Right ventricle myocardium superior (tissue), 1 donor: ENCODE measurements at regions not wholly inside any gene's neighbourhood (a gene's known extent, or its start where the extent isn't known, plus 50 kb on each side); places are given as distances from the start of the nearest gene placed in this dataset.

ENCODE experiments used
- ATAC-seq: fragments of 200-7000 bp; cut with Tn5 transposase; one replicate; pipeline ENCODE4 v1.9.1; 2020; ENCODE audit warnings: mild to moderate bottlenecking; ENCODE audit not compliant: poor library complexity
- DNase-seq: peaks from one replicate; pipeline ENCODE4 v3.0.0-alpha.2; 2020
- intact Hi-C: fragments of 100-400 bp; cut with DNase I; formaldehyde crosslinking; loops from one replicate; pipeline ENCODE4 v1.11.2; 2022
- donor health status: DM: no; HTN: yes; CAD: no; lungs with severe emphysema.

- DNase-seq (peak; percentile 55), ATAC-seq (peak; percentile 47)
- intact Hi-C loops: no loop called here
These were observed 151.3 kb downstream of the ETS2 start for GRCh38 chr21:38956856-38957571.

- intact Hi-C loops: no loop called here
- DNase-seq: no peak
- no peak for ATAC-seq
These were observed 150.8 kb downstream of the ETS2 start for GRCh38 chr21:38956521-38956855.

GRCh38 chr21:38956007-38956406, 150.3 kb downstream of the ETS2 start:
- DNase-seq (no peak), ATAC-seq (no peak)
- intact Hi-C loops: no loop called here

- intact Hi-C loops: no loop called here
- DNase-seq: peak; percentile 57
- peak; percentile 80 for ATAC-seq
These were observed 149.8 kb downstream of the ETS2 start for GRCh38 chr21:38955495-38955894.

GRCh38 chr21:38954588-38955004, 148.9 kb downstream of the ETS2 start:
- intact Hi-C loops: no loop called here
- DNase-seq (no peak), ATAC-seq (no peak)

- no peak for ATAC-seq
- no peak for DNase-seq
- intact Hi-C loops: no loop called here
These were observed 147.8 kb downstream of the ETS2 start for GRCh38 chr21:38953516-38953915.

GRCh38 chr21:38952890-38953289, 147.2 kb downstream of the ETS2 start:
- DNase-seq: no peak
- intact Hi-C loops: no loop called here
- ATAC-seq: no peak

GRCh38 chr21:38951095-38951730, 145.5 kb downstream of the ETS2 start:
- no peak for ATAC-seq
- intact Hi-C loops: no loop called here
- DNase-seq: no peak

GRCh38 chr21:38950435-38951094, 144.8 kb downstream of the ETS2 start:
- no peak for DNase-seq
- intact Hi-C loops: no loop called here
- no peak for ATAC-seq

- intact Hi-C loops: no loop called here
- no peak for DNase-seq
- ATAC-seq: no peak
These were observed 143.3 kb downstream of the ETS2 start for GRCh38 chr21:38949070-38949380.

GRCh38 chr21:38948377-38949069, 142.8 kb downstream of the ETS2 start:
- DNase-seq: no peak
- ATAC-seq: no peak
- intact Hi-C loops: no loop called here

- no peak for ATAC-seq
- DNase-seq: no peak
- intact Hi-C loops: no loop called here
These were observed 140.0 kb downstream of the ETS2 start for GRCh38 chr21:38945545-38946245.

- ATAC-seq (no peak), DNase-seq (no peak)
- intact Hi-C loops: no loop called here
These were observed 139.2 kb downstream of the ETS2 start for GRCh38 chr21:38944903-38945302.

GRCh38 chr21:38944402-38944801, 138.7 kb downstream of the ETS2 start:
- ATAC-seq (no peak), DNase-seq (no peak)
- intact Hi-C loops: no loop called here

- DNase-seq (no peak), ATAC-seq (no peak)
- intact Hi-C loops: no loop called here
These were observed 137.1 kb downstream of the ETS2 start for GRCh38 chr21:38942748-38943211.

- DNase-seq: no peak
- intact Hi-C loops: no loop called here
- ATAC-seq: no peak
These were observed 133.0 kb downstream of the ETS2 start for GRCh38 chr21:38938769-38939168.

- no peak for DNase-seq
- no peak for ATAC-seq
- intact Hi-C loops: no loop called here
These were observed 132.6 kb downstream of the ETS2 start for GRCh38 chr21:38938343-38938742.

- ATAC-seq (no peak), DNase-seq (no peak)
- intact Hi-C loops: no loop called here
These were observed 132.1 kb downstream of the ETS2 start for GRCh38 chr21:38937844-38938243.

- ATAC-seq (no peak), DNase-seq (no peak)
- intact Hi-C loops: no loop called here
These were observed 131.6 kb downstream of the ETS2 start for GRCh38 chr21:38937286-38937790.
